GM23248 (cell line): ENCODE measurements at regions not wholly inside any gene's neighbourhood (a gene's known extent, or its start where the extent isn't known, plus 50 kb on each side); places are given as distances from the start of the nearest gene placed in this dataset.

Source experiments
- EZH2 ChIP-seq: fragments of 200-600 bp; sonication (generic); IDR thresholded peaks from 2 replicates; pipeline ENCODE4 v1.6.1; 2018; ENCODE audit warnings: antibody characterized with exemption, mild to moderate bottlenecking; ENCODE audit not compliant: insufficient read depth, poor library complexity, severe bottlenecking
- EZH2phosphoT487 ChIP-seq: fragments of 200-600 bp; sonication (generic); IDR thresholded peaks from 2 replicates; pipeline ENCODE4 v1.6.1; 2018; ENCODE audit warnings: antibody characterized with exemption, moderate library complexity, mild to moderate bottlenecking, low read depth; ENCODE audit not compliant: insufficient read depth

DNA sequence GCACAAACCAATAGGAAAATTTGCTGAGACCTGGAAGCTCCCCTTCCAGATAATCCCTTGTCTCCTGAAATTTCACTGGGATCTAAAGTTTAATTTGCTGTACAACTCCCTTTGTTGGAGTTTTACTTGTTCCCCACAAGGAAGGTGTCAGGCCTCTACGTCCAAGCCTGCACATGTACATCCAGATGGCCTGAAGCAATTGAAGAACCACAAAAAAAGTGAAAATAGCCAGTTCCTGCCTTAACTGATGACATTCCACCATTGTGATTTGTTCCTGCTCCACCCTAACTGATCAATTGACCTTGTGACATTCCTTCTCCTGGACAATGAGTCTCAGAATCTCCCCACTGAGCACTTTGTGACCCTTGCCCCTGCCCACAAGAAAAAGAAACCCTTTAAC is 716.0 kb upstream of the PCDH20 start:
- TF ChIP-seq EZH2phosphoT487 (no peak), EZH2 (no peak)
